Fibroblast of skin of back (primary cell): ENCODE measurements at regions not wholly inside any gene's neighbourhood (a gene's known extent, or its start where the extent isn't known, plus 50 kb on each side); places are given as distances from the start of the nearest gene placed in this dataset.
"Not testable (repeated sequence)": the region's sequence is repeated elsewhere in the genome, so short reads cannot be mapped to it uniquely, and the experiment has no call there.

Experiments
- DNase-seq: peaks from one replicate; pipeline ENCODE4 v3.0.0-alpha.2; 2013

GRCh38 chr1:72516264-72516663, 233.9 kb upstream of the NEGR1 start:
- no peak for DNase-seq

GRCh38 chr1:72498371-72498770, 216.0 kb upstream of the NEGR1 start:
- DNase-seq: peak; percentile 39

- no peak for DNase-seq
Measured at GRCh38 chr1:72489801-72490200, 207.5 kb upstream of the NEGR1 start.

- DNase-seq: peak; percentile 47
Measured at GRCh38 chr1:72485801-72486200, 203.5 kb upstream of the NEGR1 start.

GRCh38 chr1:72483846-72484357, 201.6 kb upstream of the NEGR1 start:
- DNase-seq: no peak

GRCh38 chr1:72482736-72483413, 200.5 kb upstream of the NEGR1 start:
- no peak for DNase-seq

- no peak for DNase-seq
Measured at GRCh38 chr1:72481420-72481970, 199.2 kb upstream of the NEGR1 start.

GRCh38 chr1:72466376-72466775, 184.0 kb upstream of the NEGR1 start:
- no peak for DNase-seq

- no peak for DNase-seq
Measured at GRCh38 chr1:72462186-72462905, 180.0 kb upstream of the NEGR1 start.

- peak; percentile 40 for DNase-seq
Measured at GRCh38 chr1:72442262-72442661, 159.9 kb upstream of the NEGR1 start.

- DNase-seq: peak; percentile 56
Measured at GRCh38 chr1:72439036-72439435, 156.7 kb upstream of the NEGR1 start.

GRCh38 chr1:72438270-72438669, 155.9 kb upstream of the NEGR1 start:
- DNase-seq: peak; percentile 46

- DNase-seq: no peak
Measured at GRCh38 chr1:72435025-72435424, 152.7 kb upstream of the NEGR1 start.

GRCh38 chr1:72434070-72434469, 151.7 kb upstream of the NEGR1 start:
- no peak for DNase-seq

GRCh38 chr1:72433591-72433990, 151.3 kb upstream of the NEGR1 start:
- no peak for DNase-seq

- no peak for DNase-seq
Measured at GRCh38 chr1:72432645-72433267, 150.4 kb upstream of the NEGR1 start.

- peak; percentile 16 for DNase-seq
Measured at GRCh38 chr1:72431810-72432209, 149.5 kb upstream of the NEGR1 start.

GRCh38 chr1:72428276-72428675, 145.9 kb upstream of the NEGR1 start:
- DNase-seq: not testable (repeated sequence)

GRCh38 chr1:72419229-72419628, 136.9 kb upstream of the NEGR1 start:
- DNase-seq: no peak

GRCh38 chr1:72412286-72412685, 129.9 kb upstream of the NEGR1 start:
- peak; percentile 47 for DNase-seq

GRCh38 chr1:72399807-72400206, 117.5 kb upstream of the NEGR1 start:
- DNase-seq: no peak

GRCh38 chr1:72397786-72398185, 115.4 kb upstream of the NEGR1 start:
- DNase-seq: peak; percentile 70

- no peak for DNase-seq
Measured at GRCh38 chr1:72394457-72394856, 112.1 kb upstream of the NEGR1 start.
